B cell (primary cell): ENCODE measurements at regions not wholly inside any gene's neighbourhood (a gene's known extent, or its start where the extent isn't known, plus 50 kb on each side); places are given as distances from the start of the nearest gene placed in this dataset.

Source experiments
- ATAC-seq: fragments of 200-7000 bp; cut with Tn5 transposase; one replicate; pipeline ENCODE4 v1.10.0; 2021; ENCODE audit warnings: low read depth, mild to moderate bottlenecking, moderate number of reproducible peaks, moderate library complexity
- CTCF ChIA-PET: fragments of 350-600 bp; sonication (Branson Sonifier 250); formaldehyde crosslinking; loops from one replicate; lab custom pipeline; 2021; ENCODE audit warnings: antibody characterized with exemption, inconsistent platforms; lab: Charles Lee
- POLR2A ChIA-PET: fragments of 350-600 bp; sonication (Branson Sonifier 250); formaldehyde crosslinking; loops from one replicate; lab custom pipeline; 2021; ENCODE audit warnings: antibody characterized with exemption; lab: Charles Lee
- DNase-seq: peaks from one replicate; pipeline ENCODE4 v3.0.0; 2013
- H2AFZ ChIP-seq: 2 replicates; pipeline ENCODE4 v1.6.1; 2012; ENCODE audit warnings: mild to moderate bottlenecking, low read depth, low read length; ENCODE audit not compliant: insufficient read depth, poor library complexity, severe bottlenecking
- H3K27ac ChIP-seq, 2 donors: 1 replicate in 1 of 2; 2 replicates in 1 of 2; pipeline ENCODE4 v1.5.1; 2012 to 2013; ENCODE audit warnings: low read length in 2 of 2, mild to moderate bottlenecking in 2 of 2, moderate library complexity in 1 of 2
- H3K27me3 ChIP-seq, 4 experiments: fragments of 200-600 bp in 1 of 4; sonication (generic) in 1 of 4; replicated peaks in 1 of 4; 1 replicate in 2 of 4; 2 replicates in 2 of 4; pipeline versions ENCODE4 v1.6.1 to v1.7.0; 2013 to 2016; ENCODE audit warnings: low read length in 3 of 4, mild to moderate bottlenecking in 2 of 4, mixed read lengths in 1 of 4, moderate library complexity in 1 of 4; ENCODE audit not compliant: insufficient read depth in 4 of 4, control insufficient read depth in 3 of 4; ENCODE audit errors: control extremely low read depth in 1 of 4
- H3K36me3 ChIP-seq, 2 experiments: replicated peaks in 1 of 2; 1 replicate in 1 of 2; 2 replicates in 1 of 2; pipeline versions ENCODE4 v1.6.1 to v1.7.1; 2013; ENCODE audit warnings: low read length in 1 of 2; ENCODE audit not compliant: insufficient read depth in 2 of 2, control insufficient read depth in 1 of 2; ENCODE audit errors: control extremely low read depth in 1 of 2, extremely low read depth in 1 of 2
- H3K4me1 ChIP-seq, 2 donors: fragments of 200-600 bp in 1 of 2; sonication (generic) in 1 of 2; 1 replicate in 1 of 2; 2 replicates in 1 of 2; pipeline versions ENCODE4 v1.5.1 to v1.6.1; 2013 to 2017; ENCODE audit warnings: low read length in 2 of 2; ENCODE audit not compliant: control insufficient read depth in 2 of 2, insufficient read depth in 2 of 2
- H3K4me2 ChIP-seq: replicated peaks from 2 replicates; pipeline ENCODE3; 2012; ENCODE audit warnings: mild to moderate bottlenecking, low read depth, low read length; ENCODE audit not compliant: poor library complexity, severe bottlenecking
- H3K4me3 ChIP-seq, 5 experiments: fragments of 200-600 bp in 1 of 5; sonication (generic) in 1 of 5; 1 replicate in 3 of 5; 2 replicates in 2 of 5; pipeline versions ENCODE4 v1.5.1 to v1.7.0; 2011 to 2016; ENCODE audit warnings: low read length in 4 of 5, mild to moderate bottlenecking in 4 of 5, low read depth in 2 of 5, control low read depth in 1 of 5, moderate library complexity in 1 of 5; ENCODE audit not compliant: insufficient read depth in 1 of 5; ENCODE audit errors: control extremely low read depth in 1 of 5, extremely low read depth in 1 of 5
- H3K79me2 ChIP-seq: fragments of 200-600 bp; sonication (generic); one replicate; pipeline ENCODE4 v1.6.0; 2016; ENCODE audit warnings: low read length; ENCODE audit not compliant: control insufficient read depth, insufficient read depth
- H3K9ac ChIP-seq: fragments of 200-600 bp; sonication (generic); 2 replicates; pipeline ENCODE4 v1.6.1; 2017; ENCODE audit warnings: mild to moderate bottlenecking, low read length, moderate library complexity
- H3K9me3 ChIP-seq, 3 donors: one replicate each; pipeline versions ENCODE4 v1.6.1 to v1.7.1; 2013; ENCODE audit warnings: low read length in 2 of 3; ENCODE audit not compliant: control insufficient read depth in 2 of 3, insufficient read depth in 1 of 3; ENCODE audit errors: control extremely low read depth in 1 of 3
- H4K20me1 ChIP-seq: 2 replicates; pipeline ENCODE4 v1.6.0; 2012; ENCODE audit warnings: mild to moderate bottlenecking, low read length; ENCODE audit not compliant: insufficient read depth, control insufficient read depth, poor library complexity, severe bottlenecking
- H3K27ac Mint-ChIP-seq: one replicate; pipeline ENCODE4 v1.8.0; 2021; ENCODE audit warnings: mixed read lengths
- H3K27me3 Mint-ChIP-seq: one replicate; pipeline ENCODE4 v1.8.0; 2021; ENCODE audit warnings: mixed read lengths
- H3K4me1 Mint-ChIP-seq: one replicate; pipeline ENCODE4 v1.8.0; 2021; ENCODE audit warnings: mixed read lengths
- H3K4me3 Mint-ChIP-seq: one replicate; pipeline ENCODE4 v1.8.0; 2021; ENCODE audit warnings: mixed read lengths
- H3K9me3 Mint-ChIP-seq: one replicate; pipeline ENCODE4 v1.8.0; 2022; ENCODE audit warnings: mixed read lengths; ENCODE audit not compliant: insufficient read depth
- CTCF ChIP-seq: fragments of 200-600 bp; IDR thresholded peaks from one replicate; pipeline ENCODE4 v1.8.0; 2022; ENCODE audit warnings: antibody characterized with exemption, mild to moderate bottlenecking
- EZH2 ChIP-seq: IDR thresholded peaks from 2 replicates; pipeline ENCODE4 v1.6.1; 2012; ENCODE audit warnings: borderline replicate concordance, low read depth, mild to moderate bottlenecking, moderate library complexity, low read length; ENCODE audit not compliant: insufficient read depth, poor library complexity, severe bottlenecking
- WGBS: methylation state at CpG from one replicate; pipeline ENCODE4 v1.1.5; 2013; ENCODE audit warnings: missing lambda C conversion rate; ENCODE audit not compliant: insufficient coverage; 5-methylcytosine and 5-hydroxymethylcytosine counted together
- intact Hi-C: fragments of 100-400 bp; cut with micrococcal nuclease; formaldehyde crosslinking; loops from one replicate; pipeline ENCODE4 v1.10.0; 2022

DNA sequence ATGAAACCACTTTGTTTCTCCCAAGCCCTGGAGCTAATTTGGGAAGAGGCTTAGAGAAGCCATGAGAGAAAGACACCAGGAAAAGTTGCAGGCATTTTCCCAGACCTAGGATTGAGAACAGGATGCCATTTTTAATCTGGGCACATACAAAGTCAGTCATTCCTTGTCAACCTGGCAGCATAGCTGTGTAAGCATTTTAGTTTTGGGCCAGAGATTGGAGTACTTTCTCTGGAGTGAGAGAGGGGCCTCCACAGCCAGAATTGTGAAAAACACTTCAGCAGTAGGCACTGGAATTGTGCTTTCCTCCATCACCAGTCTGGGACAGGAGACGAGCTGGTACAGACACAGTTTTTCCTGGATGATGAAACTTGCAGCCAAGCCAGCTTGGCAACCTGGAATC, 390.3 kb upstream of the DMAC1 start:
- no peak for ATAC-seq
- no peaks in the 10 kb centered on the region for H3K79me2 ChIP-seq
- intact Hi-C loops = no loop called here

More for the DNA sequence above, 390.3 kb upstream of the DMAC1 start:
- TF ChIP-seq CTCF (no peak), EZH2 (no peak)
- CTCF ChIA-PET = no interaction called here
- no peak overlapping the region for H3K27ac Mint-ChIP-seq
- H3K9me3 Mint-ChIP-seq = peaks cover 11% of the 10 kb centered on the region
- Histone ChIP-seq H4K20me1 (no peaks in the 10 kb centered on the region), H3K9ac (no peak overlapping the region), H3K4me3 (no peak overlapping the region), H3K27me3 (peaks cover 0 to 5% (median 0%) of the 10 kb centered on the region in 4 experiments), H3K9me3 (peaks cover 1 to 12% (median 9%) of the 10 kb centered on the region in 3 donors), H3K4me1 (no peaks in the 10 kb centered on the region), H3K4me2 (no peak overlapping the region), H3K27ac (no peak overlapping the region), H3K36me3 (no peaks in the 10 kb centered on the region), H2AFZ (no peak overlapping the region)
- POLR2A ChIA-PET = no interaction called here
- no peak overlapping the region for H3K4me3 Mint-ChIP-seq
- WGBS = 80% methylated on average over 1 of the region's 1 CpG
- DNase-seq = no peak
- peaks cover 9% of the 10 kb centered on the region for H3K27me3 Mint-ChIP-seq
- H3K4me1 Mint-ChIP-seq = no peaks in the 10 kb centered on the region
